ENCODE measurements at regions not wholly inside any gene's neighbourhood (a gene's known extent, or its start where the extent isn't known, plus 50 kb on each side); places are given as distances from the start of the nearest gene placed in this dataset.

GRCh38 chr20:48457193-48458002, 370.4 kb downstream of the PREX1 start:
- TF ChIP-seq, protein P1, sequence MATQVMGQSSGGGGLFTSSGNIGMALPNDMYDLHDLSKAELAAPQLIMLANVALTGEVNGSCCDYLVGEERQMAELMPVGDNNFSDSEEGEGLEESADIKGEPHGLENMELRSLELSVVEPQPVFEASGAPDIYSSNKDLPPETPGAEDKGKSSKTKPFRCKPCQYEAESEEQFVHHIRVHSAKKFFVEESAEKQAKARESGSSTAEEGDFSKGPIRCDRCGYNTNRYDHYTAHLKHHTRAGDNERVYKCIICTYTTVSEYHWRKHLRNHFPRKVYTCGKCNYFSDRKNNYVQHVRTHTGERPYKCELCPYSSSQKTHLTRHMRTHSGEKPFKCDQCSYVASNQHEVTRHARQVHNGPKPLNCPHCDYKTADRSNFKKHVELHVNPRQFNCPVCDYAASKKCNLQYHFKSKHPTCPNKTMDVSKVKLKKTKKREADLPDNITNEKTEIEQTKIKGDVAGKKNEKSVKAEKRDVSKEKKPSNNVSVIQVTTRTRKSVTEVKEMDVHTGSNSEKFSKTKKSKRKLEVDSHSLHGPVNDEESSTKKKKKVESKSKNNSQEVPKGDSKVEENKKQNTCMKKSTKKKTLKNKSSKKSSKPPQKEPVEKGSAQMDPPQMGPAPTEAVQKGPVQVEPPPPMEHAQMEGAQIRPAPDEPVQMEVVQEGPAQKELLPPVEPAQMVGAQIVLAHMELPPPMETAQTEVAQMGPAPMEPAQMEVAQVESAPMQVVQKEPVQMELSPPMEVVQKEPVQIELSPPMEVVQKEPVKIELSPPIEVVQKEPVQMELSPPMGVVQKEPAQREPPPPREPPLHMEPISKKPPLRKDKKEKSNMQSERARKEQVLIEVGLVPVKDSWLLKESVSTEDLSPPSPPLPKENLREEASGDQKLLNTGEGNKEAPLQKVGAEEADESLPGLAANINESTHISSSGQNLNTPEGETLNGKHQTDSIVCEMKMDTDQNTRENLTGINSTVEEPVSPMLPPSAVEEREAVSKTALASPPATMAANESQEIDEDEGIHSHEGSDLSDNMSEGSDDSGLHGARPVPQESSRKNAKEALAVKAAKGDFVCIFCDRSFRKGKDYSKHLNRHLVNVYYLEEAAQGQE (IDR thresholded peaks at IDR 0.05; ENCODE audit: low read depth) = no peak
- TF ChIP-seq TAF1 (IDR thresholded peaks at IDR 0.05; ENCODE audit: low read depth) = no peak

Data from Ishikawa (cell line).